MCF 10A (cell line): ENCODE measurements at regions not wholly inside any gene's neighbourhood (a gene's known extent, or its start where the extent isn't known, plus 50 kb on each side); places are given as distances from the start of the nearest gene placed in this dataset.

Source experiments
- BruUV-seq: library from RNA; stranded (reverse); fragments of 400-500 nt; replicated peaks from 2 replicates; lab custom pipeline; 2021; lab: Mats Ljungman, UMichigan
- CTCF ChIA-PET: fragments of 300-600 bp; sonication (Branson Sonifier 250); formaldehyde crosslinking; extraction: SDS; loops from one replicate; lab custom pipeline; 2021; ENCODE audit warnings: antibody characterized with exemption, inconsistent platforms; lab: Yijun Ruan, JAX
- POLR2A ChIA-PET: fragments of 300-600, 350-650 bp; sonication (Branson Sonifier 250); formaldehyde crosslinking; extraction: SDS; loops from one replicate; lab custom pipeline; 2020; ENCODE audit warnings: antibody characterized with exemption, inconsistent platforms; lab: Yijun Ruan, JAX
- DNase-seq: peaks from one replicate; pipeline ENCODE4 v3.0.0-alpha.2; 2018; ENCODE audit not compliant: unreplicated experiment
- H3K27ac Mint-ChIP-seq: one replicate; pipeline ENCODE4 v1.8.0; 2022; ENCODE audit warnings: mild to moderate bottlenecking, low read depth, mixed read lengths; ENCODE audit not compliant: unreplicated experiment
- H3K27me3 Mint-ChIP-seq: one replicate; pipeline ENCODE4 v1.8.0; 2022; ENCODE audit warnings: mixed read lengths; ENCODE audit not compliant: insufficient read depth, unreplicated experiment
- H3K36me3 Mint-ChIP-seq: one replicate; pipeline ENCODE4 v1.8.0; 2022; ENCODE audit warnings: mild to moderate bottlenecking, moderate library complexity, mixed read lengths; ENCODE audit not compliant: insufficient read depth, unreplicated experiment
- H3K4me1 Mint-ChIP-seq: one replicate; pipeline ENCODE4 v1.8.0; 2022; ENCODE audit warnings: mixed read lengths; ENCODE audit not compliant: insufficient read depth, unreplicated experiment
- H3K4me3 Mint-ChIP-seq: one replicate; pipeline ENCODE4 v1.8.0; 2022; ENCODE audit warnings: mild to moderate bottlenecking, moderate library complexity, mixed read lengths; ENCODE audit not compliant: unreplicated experiment
- H3K9me3 Mint-ChIP-seq: one replicate; pipeline ENCODE4 v1.8.0; 2022; ENCODE audit warnings: mixed read lengths; ENCODE audit not compliant: unreplicated experiment
- intact Hi-C: fragments of 100-400 bp; cut with micrococcal nuclease; formaldehyde crosslinking; loops from 2 replicates; pipeline ENCODE4 v1.14.1; 2022
- TF ChIP-seq, protein P1 (sequence below): fragments of 200-600 bp; IDR thresholded peaks from one replicate; pipeline ENCODE4 v1.8.0; 2022; ENCODE audit warnings: antibody characterized with exemption, mild to moderate bottlenecking; ENCODE audit not compliant: unreplicated experiment

DNA sequence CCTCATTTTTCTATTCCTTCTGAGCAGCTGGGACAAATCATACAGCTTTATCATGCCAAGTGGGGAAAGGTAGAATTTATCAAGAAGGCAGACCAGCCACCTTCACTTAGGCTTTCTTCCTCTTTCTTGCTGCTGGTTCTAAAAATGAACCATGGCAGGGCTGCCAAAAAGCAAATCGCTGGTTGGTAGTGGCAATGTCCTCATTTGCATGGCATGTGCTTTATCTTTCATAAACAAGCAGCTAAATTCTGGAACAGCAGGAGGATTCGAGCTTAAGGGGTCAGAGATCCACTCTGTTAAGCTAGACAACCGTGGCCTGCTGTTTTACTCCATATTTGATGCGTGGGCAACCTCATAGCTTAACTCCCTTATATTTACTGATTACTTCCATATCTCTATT, 91.3 kb downstream of the RPE65 start:
- Mint-ChIP-seq H3K4me1 (peaks cover 13% of the 10 kb centered on the region), H3K9me3 (peaks cover 7% of the 10 kb centered on the region), H3K4me3 (no peak overlapping the region), H3K27me3 (no peaks in the 10 kb centered on the region), H3K27ac (no peak overlapping the region), H3K36me3 (no peaks in the 10 kb centered on the region)
- intact Hi-C loops = no loop called here
- ChIA-PET CTCF (interaction anchor here (0.6 to 27.8 kb wide), 5 partner anchors 13 to 240 kb away, joined by 3 to 599 read pairs (median 4); no protein-coding TSS in a partner anchor), POLR2A (no interaction called here)
- no peak for DNase-seq
- no TSS peak for BruUV-seq
- TF ChIP-seq, protein P1, sequence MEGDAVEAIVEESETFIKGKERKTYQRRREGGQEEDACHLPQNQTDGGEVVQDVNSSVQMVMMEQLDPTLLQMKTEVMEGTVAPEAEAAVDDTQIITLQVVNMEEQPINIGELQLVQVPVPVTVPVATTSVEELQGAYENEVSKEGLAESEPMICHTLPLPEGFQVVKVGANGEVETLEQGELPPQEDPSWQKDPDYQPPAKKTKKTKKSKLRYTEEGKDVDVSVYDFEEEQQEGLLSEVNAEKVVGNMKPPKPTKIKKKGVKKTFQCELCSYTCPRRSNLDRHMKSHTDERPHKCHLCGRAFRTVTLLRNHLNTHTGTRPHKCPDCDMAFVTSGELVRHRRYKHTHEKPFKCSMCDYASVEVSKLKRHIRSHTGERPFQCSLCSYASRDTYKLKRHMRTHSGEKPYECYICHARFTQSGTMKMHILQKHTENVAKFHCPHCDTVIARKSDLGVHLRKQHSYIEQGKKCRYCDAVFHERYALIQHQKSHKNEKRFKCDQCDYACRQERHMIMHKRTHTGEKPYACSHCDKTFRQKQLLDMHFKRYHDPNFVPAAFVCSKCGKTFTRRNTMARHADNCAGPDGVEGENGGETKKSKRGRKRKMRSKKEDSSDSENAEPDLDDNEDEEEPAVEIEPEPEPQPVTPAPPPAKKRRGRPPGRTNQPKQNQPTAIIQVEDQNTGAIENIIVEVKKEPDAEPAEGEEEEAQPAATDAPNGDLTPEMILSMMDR = no peak

DNA sequence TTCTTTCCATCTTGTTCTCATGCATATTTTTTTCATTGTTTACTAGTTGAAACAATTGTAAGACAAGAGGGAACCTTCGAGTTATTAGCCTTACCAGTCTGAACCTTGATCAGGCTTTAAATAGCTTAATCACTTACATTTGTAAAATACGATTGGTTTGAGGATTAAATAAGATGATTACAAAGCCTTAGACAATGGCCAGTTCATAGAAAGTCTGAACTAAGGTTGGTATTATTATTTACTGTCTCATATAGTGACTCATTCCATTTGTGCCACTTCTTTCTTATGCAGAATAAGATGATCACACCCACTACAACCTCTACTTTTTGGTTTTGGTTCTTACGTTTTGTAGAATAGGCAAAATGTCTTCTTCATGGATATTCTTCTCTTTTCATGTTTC, 94.1 kb downstream of the RPE65 start:
- Mint-ChIP-seq H3K27me3 (no peaks in the 10 kb centered on the region), H3K4me1 (peaks cover 10% of the 10 kb centered on the region), H3K9me3 (peaks cover 7% of the 10 kb centered on the region), H3K27ac (no peak overlapping the region), H3K4me3 (no peak overlapping the region), H3K36me3 (no peaks in the 10 kb centered on the region)
- TF ChIP-seq, protein P1 = no peak
- intact Hi-C loops = no loop called here
- ChIA-PET CTCF (interaction anchor here (0.6 to 27.8 kb wide), 5 partner anchors 9 to 415 kb away, joined by 3 to 599 read pairs (median 4); no protein-coding TSS in a partner anchor), POLR2A (interaction anchor here (0.6 kb wide), 2 partner anchors 29 to 1214 kb away, joined by 3 read pairs; no protein-coding TSS in a partner anchor)
- DNase-seq = no peak
- BruUV-seq = no TSS peak

- CTCF ChIA-PET = interaction anchor here (1.0 to 27.8 kb wide), 4 partner anchors 10 to 234 kb away, joined by 3 to 599 read pairs (median 5); no protein-coding TSS in a partner anchor
Observed at GRCh38 chr1:68352202-68352601, 97.6 kb downstream of the RPE65 start.

GRCh38 chr1:68347415-68347814, 102.3 kb downstream of the RPE65 start:
- ChIA-PET CTCF (interaction anchor here (0.6 to 27.8 kb wide), 14 partner anchors 8 to 786 kb away, joined by 3 to 599 read pairs (median 4); no protein-coding TSS in a partner anchor), POLR2A (no interaction called here)
- intact Hi-C loops = no loop called here
- H3K36me3 Mint-ChIP-seq = no peaks in the 10 kb centered on the region
- TF ChIP-seq, protein P1 = no peak
- no peak overlapping the region for H3K27ac Mint-ChIP-seq
- DNase-seq = no peak
- no peaks in the 10 kb centered on the region for H3K4me1 Mint-ChIP-seq
- no peaks in the 10 kb centered on the region for H3K27me3 Mint-ChIP-seq
- no peak overlapping the region for H3K4me3 Mint-ChIP-seq
- H3K9me3 Mint-ChIP-seq = no peaks in the 10 kb centered on the region
- BruUV-seq = no TSS peak

More at GRCh38 chr1:68352202-68352601, 97.6 kb downstream of the RPE65 start:
- H3K27ac Mint-ChIP-seq = no peak overlapping the region
- TF ChIP-seq, protein P1 = no peak
- no TSS peak for BruUV-seq
- no peaks in the 10 kb centered on the region for H3K9me3 Mint-ChIP-seq
- H3K4me1 Mint-ChIP-seq = no peaks in the 10 kb centered on the region
- H3K4me3 Mint-ChIP-seq = no peak overlapping the region
- intact Hi-C loops = loop anchor here (5.0 kb wide), 1 partner anchor 90 kb away; no protein-coding TSS in a partner anchor
- no peak for DNase-seq
- H3K36me3 Mint-ChIP-seq = no peaks in the 10 kb centered on the region
- no peaks in the 10 kb centered on the region for H3K27me3 Mint-ChIP-seq
- POLR2A ChIA-PET = no interaction called here
